ENCODE measurements at regions not wholly inside any gene's neighbourhood (a gene's known extent, or its start where the extent isn't known, plus 50 kb on each side); places are given as distances from the start of the nearest gene placed in this dataset.

DNA sequence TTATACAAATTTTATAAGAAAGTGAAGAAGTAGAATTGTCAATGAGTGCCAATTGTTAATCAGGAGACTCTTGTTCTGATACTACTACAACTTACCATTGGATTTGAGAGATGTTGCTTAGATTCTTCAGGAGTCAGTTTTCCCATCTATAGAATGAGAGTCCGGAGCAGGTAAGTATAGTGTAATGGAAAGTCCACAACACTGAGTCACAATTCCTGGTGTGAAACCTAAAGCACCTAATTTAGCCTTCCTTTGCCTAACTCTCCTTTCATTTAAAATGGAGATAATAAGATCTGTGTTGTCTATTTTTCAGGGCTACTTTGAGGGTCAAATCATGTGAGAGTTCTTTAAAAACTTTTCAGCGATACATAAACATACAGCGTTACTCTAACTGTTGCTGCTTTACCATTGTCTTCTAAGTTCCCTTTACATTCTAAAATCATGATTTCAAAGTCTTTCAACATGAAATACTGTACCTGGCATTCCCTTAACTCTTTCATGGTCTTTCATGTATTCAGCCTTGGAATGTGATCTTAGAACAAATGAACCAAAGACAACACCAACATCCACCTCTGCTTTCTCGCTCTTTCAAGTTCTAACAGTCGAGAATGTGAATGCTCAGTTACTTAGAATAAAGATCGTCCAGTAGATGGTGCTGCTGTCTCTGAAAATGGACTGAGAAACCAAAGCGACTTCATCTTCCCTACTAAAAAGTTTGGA is 90.9 kb downstream of the SLC30A10 start:
- intact Hi-C loops (cut with DNase I), result no loop called here
- Histone ChIP-seq H3K27ac (no peak overlapping the region), H3K9me3 (no peaks in the 10 kb centered on the region), H3K4me3 (replicated peaks in 1 of 3) (no peak overlapping the region), H3K27me3 (no peaks in the 10 kb centered on the region), H3K36me3 (no peaks in the 10 kb centered on the region), H3K4me1 (no peaks in the 10 kb centered on the region)
- TF ChIP-seq, protein P1, sequence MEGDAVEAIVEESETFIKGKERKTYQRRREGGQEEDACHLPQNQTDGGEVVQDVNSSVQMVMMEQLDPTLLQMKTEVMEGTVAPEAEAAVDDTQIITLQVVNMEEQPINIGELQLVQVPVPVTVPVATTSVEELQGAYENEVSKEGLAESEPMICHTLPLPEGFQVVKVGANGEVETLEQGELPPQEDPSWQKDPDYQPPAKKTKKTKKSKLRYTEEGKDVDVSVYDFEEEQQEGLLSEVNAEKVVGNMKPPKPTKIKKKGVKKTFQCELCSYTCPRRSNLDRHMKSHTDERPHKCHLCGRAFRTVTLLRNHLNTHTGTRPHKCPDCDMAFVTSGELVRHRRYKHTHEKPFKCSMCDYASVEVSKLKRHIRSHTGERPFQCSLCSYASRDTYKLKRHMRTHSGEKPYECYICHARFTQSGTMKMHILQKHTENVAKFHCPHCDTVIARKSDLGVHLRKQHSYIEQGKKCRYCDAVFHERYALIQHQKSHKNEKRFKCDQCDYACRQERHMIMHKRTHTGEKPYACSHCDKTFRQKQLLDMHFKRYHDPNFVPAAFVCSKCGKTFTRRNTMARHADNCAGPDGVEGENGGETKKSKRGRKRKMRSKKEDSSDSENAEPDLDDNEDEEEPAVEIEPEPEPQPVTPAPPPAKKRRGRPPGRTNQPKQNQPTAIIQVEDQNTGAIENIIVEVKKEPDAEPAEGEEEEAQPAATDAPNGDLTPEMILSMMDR (IDR thresholded peaks at IDR 0.05), result peak in 4 of 6 experiments; percentile 39 to 69 (median 58)
- no peak for TF ChIP-seq POLR2A (IDR thresholded peaks at IDR 0.05)
- WGBS, 2 donors, result 36 to 37% methylated on average over 7 of the region's 7 CpGs
- no peak for DNase-seq

DNA sequence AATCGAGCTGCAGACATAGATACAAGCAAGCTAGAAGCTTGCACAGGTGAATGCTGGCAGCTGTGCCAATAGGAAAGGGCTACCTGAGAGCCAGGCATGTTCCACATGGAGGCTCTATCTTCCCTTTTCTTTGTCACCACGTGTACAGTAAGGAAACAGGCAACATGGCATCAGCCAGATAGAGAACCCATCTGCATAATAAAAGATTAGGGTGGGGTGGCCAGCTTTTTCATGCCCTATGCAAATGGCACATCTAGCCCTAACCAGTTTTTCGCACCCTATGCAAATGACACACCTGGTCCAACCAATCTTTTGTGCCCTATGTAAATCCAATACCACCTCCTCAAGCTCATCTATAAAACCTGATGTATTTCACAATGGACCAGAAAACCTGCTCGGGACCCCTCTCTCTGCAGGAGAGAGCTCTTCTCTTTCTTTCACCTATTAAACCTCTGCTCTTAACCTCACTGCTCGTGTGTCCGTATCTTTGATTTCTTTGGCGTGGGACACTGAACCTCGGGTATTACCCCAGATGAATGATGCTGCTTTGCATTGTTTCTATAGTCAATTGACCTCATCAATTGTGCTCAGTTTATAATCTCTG is 93.9 kb downstream of the SLC30A10 start:
- 61% methylated on average over 8 of the region's 8 CpGs for WGBS, 2 donors
- Histone ChIP-seq H3K4me1 (no peaks in the 10 kb centered on the region), H3K27ac (no peak overlapping the region), H3K4me3 (replicated peaks in 1 of 3) (no peak overlapping the region), H3K36me3 (no peaks in the 10 kb centered on the region), H3K9me3 (no peaks in the 10 kb centered on the region), H3K27me3 (no peaks in the 10 kb centered on the region)
- intact Hi-C loops (cut with DNase I), result no loop called here
- no peak for DNase-seq
- TF ChIP-seq, protein P1 (IDR thresholded peaks at IDR 0.05), result no peak
- no peak for TF ChIP-seq POLR2A (IDR thresholded peaks at IDR 0.05)

DNA sequence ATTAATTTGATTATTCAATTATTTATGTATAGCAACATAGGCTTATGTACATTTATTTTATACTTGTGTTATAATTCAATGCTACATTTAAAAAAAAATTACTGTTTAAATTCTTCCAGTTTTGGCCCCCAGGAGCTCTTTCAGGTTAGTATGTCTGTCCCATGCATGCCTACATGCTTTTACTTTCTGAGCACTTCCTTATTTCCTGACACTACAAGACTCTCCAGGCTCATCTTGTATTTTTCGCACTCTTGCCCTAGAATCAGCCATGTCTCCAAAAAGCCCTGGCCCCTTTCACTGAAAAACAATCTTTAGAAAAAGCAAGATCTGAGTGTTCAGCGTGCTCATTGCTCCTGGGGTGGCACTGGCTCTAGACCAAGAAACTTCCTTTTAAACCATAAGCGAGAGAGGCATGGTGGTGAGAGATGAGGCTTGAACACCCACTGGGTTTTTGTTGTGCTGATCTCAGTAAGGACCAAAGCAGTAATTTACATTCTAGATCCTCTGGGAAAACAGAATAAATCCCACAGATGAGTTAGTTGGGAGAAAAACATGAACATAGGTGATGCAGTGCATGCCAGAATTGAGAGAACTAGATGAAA is 95.0 kb downstream of the SLC30A10 start:
- Histone ChIP-seq H3K4me3 (replicated peaks in 1 of 3) (no peak overlapping the region), H3K36me3 (no peaks in the 10 kb centered on the region), H3K27me3 (no peaks in the 10 kb centered on the region), H3K4me1 (no peaks in the 10 kb centered on the region), H3K27ac (no peak overlapping the region), H3K9me3 (no peaks in the 10 kb centered on the region)
- TF ChIP-seq, protein P1 (IDR thresholded peaks at IDR 0.05), result no peak
- no peak for TF ChIP-seq POLR2A (IDR thresholded peaks at IDR 0.05)
- DNase-seq, result no peak
- WGBS, 2 donors, result 75% methylated on average over 3 of the region's 3 CpGs
- intact Hi-C loops (cut with DNase I), result no loop called here

DNA sequence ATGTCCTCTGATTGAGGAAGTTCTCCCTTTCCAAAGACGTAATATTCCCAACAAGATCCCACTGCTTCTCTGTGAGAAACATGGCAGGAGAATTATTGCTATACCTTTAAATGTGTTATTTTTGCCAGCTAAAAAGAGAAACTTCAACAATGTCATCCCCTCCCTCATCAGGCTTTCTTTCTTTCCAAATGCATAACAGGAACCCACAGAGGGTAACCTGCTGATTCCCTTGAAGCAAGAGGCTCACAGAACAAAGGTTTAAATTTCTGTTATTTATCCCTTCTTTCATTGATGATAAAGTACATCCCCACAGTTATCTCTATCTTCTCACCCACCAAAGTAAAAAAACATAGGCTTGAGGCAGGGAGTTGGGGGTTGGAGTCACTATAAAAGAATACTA is 102.1 kb downstream of the SLC30A10 start:
- WGBS, 2 donors, result 87% methylated on average over 1 of the region's 1 CpG
- intact Hi-C loops (cut with DNase I), result no loop called here
- Histone ChIP-seq H3K4me1 (no peaks in the 10 kb centered on the region), H3K36me3 (no peaks in the 10 kb centered on the region), H3K4me3 (replicated peaks in 1 of 3) (no peak overlapping the region), H3K9me3 (no peaks in the 10 kb centered on the region), H3K27ac (no peak overlapping the region), H3K27me3 (no peaks in the 10 kb centered on the region)
- DNase-seq, result no peak
- TF ChIP-seq, protein P1 (IDR thresholded peaks at IDR 0.05), result no peak
- TF ChIP-seq POLR2A (IDR thresholded peaks at IDR 0.05), result no peak

DNA sequence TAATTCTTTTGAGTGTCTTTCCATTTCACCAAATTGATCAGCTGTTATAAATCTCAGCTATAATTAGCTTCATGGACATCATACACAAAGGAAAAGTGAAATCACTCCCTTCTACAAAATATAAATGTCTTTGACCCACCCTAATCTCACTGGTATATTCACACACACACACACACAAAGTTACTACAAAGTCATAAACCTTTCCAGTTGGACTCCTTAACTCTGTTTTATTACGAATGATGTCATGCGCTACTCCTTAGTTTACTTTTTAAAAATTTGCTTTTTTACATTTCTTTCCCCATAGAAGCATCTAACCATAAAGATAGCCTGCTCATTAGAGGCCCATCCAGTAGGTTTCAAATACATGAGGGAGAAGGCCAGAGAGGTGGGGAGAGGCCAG is 103.0 kb downstream of the SLC30A10 start:
- H3K36me3 ChIP-seq, result no peaks in the 10 kb centered on the region
- 92 to 97% methylated on average over 2 of the region's 2 CpGs for WGBS, 2 donors
- TF ChIP-seq, protein P1 (IDR thresholded peaks at IDR 0.05), result no peak
- no peak for TF ChIP-seq POLR2A (IDR thresholded peaks at IDR 0.05)
- H3K4me3 ChIP-seq (replicated peaks in 1 of 3), result no peak overlapping the region
- H3K27me3 ChIP-seq, result no peaks in the 10 kb centered on the region
- intact Hi-C loops (cut with DNase I), result no loop called here
- DNase-seq, result no peak
- no peaks in the 10 kb centered on the region for H3K9me3 ChIP-seq
- H3K4me1 ChIP-seq, result no peaks in the 10 kb centered on the region
- H3K27ac ChIP-seq, result no peak overlapping the region

Measured in thyroid gland (tissue), 4 donors.